SK-N-SH (cell line): ENCODE measurements at regions not wholly inside any gene's neighbourhood (a gene's known extent, or its start where the extent isn't known, plus 50 kb on each side); places are given as distances from the start of the nearest gene placed in this dataset.
A peak's percentile ranks its signal among the peaks of the same experiment; 100 is the strongest.

ENCODE experiments used
- CTCF ChIA-PET: fragments of 300-600, 350-600 bp; formaldehyde crosslinking; extraction: SDS; loops from one replicate; lab custom pipeline; 2021; lab: Yijun Ruan, JAX
- POLR2A ChIA-PET: fragments of 350-600 bp; sonication (Branson Sonifier 250); formaldehyde crosslinking; extraction: SDS; loops from one replicate; lab custom pipeline; 2020; ENCODE audit warnings: antibody characterized with exemption, inconsistent platforms; lab: Yijun Ruan, JAX
- DNase-seq: peaks from one replicate; pipeline ENCODE4 v3.0.0; 2012
- H2AFZ ChIP-seq: fragments of 200-600 bp; sonication (generic); 2 replicates; pipeline ENCODE4 v1.8.1; 2016; ENCODE audit warnings: antibody characterized with exemption, mild to moderate bottlenecking, low read depth
- H3F3A ChIP-seq: fragments of 200-600 bp; sonication (generic); replicated peaks from 2 replicates; pipeline ENCODE3; 2016; ENCODE audit warnings: antibody characterized with exemption, mild to moderate bottlenecking; ENCODE audit not compliant: insufficient read depth
- H3K27ac ChIP-seq, 2 experiments: fragments of 200-500 bp in 1 of 2; fragments of 200-600 bp in 1 of 2; sonication (Bioruptor generic) in 1 of 2; sonication (generic), shearing (Covaris generic) in 1 of 2; 2 replicates each; pipeline versions ENCODE4 v1.5.1 to v1.6.1; 2014 to 2016; ENCODE audit warnings: low read depth in 2 of 2, inconsistent platforms in 1 of 2, low read length in 1 of 2, mild to moderate bottlenecking in 1 of 2, mixed read lengths in 1 of 2
- H3K27me3 ChIP-seq: fragments of 200-600 bp; sonication (generic), shearing (Covaris generic); 2 replicates; pipeline ENCODE4 v1.6.1; 2016; ENCODE audit warnings: mixed run types; ENCODE audit not compliant: insufficient read depth
- H3K36me3 ChIP-seq, 2 experiments: fragments of 200-500 bp in 1 of 2; fragments of 200-600 bp in 1 of 2; sonication (Bioruptor generic) in 1 of 2; sonication (generic) in 1 of 2; replicated peaks in 1 of 2; 2 replicates each; pipeline versions ENCODE3 to v1.5.1; 2014 to 2016; ENCODE audit warnings: low read length in 1 of 2, mild to moderate bottlenecking in 1 of 2; ENCODE audit not compliant: insufficient read depth in 2 of 2, control insufficient read depth in 1 of 2
- H3K4me1 ChIP-seq, 2 experiments: fragments of 200-500 bp in 1 of 2; fragments of 200-600 bp in 1 of 2; sonication (Bioruptor generic) in 1 of 2; sonication (generic), shearing (Covaris generic) in 1 of 2; 2 replicates each; pipeline versions ENCODE4 v1.5.1 to v1.6.1; 2014 to 2016; ENCODE audit warnings: low read depth in 1 of 2, low read length in 1 of 2, mixed run types in 1 of 2; ENCODE audit not compliant: insufficient read depth in 2 of 2, control insufficient read depth in 1 of 2
- H3K4me2 ChIP-seq: fragments of 200-600 bp; sonication (generic), shearing (Covaris generic); 2 replicates; pipeline ENCODE4 v1.6.1; 2017; ENCODE audit warnings: mixed run types
- H3K4me3 ChIP-seq, 2 experiments: fragments of 200-500 bp in 1 of 2; fragments of 200-600 bp in 1 of 2; sonication (Bioruptor generic) in 1 of 2; sonication (generic), shearing (Covaris generic) in 1 of 2; 2 replicates each; pipeline versions ENCODE4 v1.5.1 to v1.8.1; 2014 to 2016; ENCODE audit warnings: low read depth in 2 of 2, inconsistent platforms in 1 of 2, low read length in 1 of 2, mild to moderate bottlenecking in 1 of 2, mixed read lengths in 1 of 2, moderate library complexity in 1 of 2
- H3K79me2 ChIP-seq: fragments of 200-600 bp; sonication (generic); 2 replicates; pipeline ENCODE4 v1.8.1; 2017; ENCODE audit warnings: mild to moderate bottlenecking; ENCODE audit not compliant: insufficient read depth
- H3K9ac ChIP-seq: fragments of 200-600 bp; sonication (generic); 2 replicates; pipeline ENCODE4 v1.6.1; 2017; ENCODE audit warnings: mixed run types
- H3K9me2 ChIP-seq: fragments of 200-600 bp; sonication (generic); 2 replicates; pipeline ENCODE4 v1.6.1; 2017; ENCODE audit warnings: mixed run types
- H3K9me3 ChIP-seq: fragments of 200-600 bp; sonication (generic); 2 replicates; pipeline ENCODE4 v1.6.1; 2017; ENCODE audit warnings: mixed run types, mild to moderate bottlenecking, moderate library complexity
- H4K20me1 ChIP-seq: fragments of 200-600 bp; sonication (generic); 2 replicates; pipeline ENCODE4 v1.6.1; 2017; ENCODE audit warnings: mild to moderate bottlenecking, mixed run types; ENCODE audit not compliant: insufficient read depth
- CHD2 ChIP-seq: fragments of 150-350 bp; IDR thresholded peaks from 2 replicates; pipeline ENCODE4 v1.6.1; 2018; ENCODE audit warnings: low read length; ENCODE audit not compliant: partially characterized antibody
- EP300 ChIP-seq, 2 experiments: IDR thresholded peaks; 2 replicates each; pipeline versions ENCODE4 v1.4.0 to v1.6.1; 2012; ENCODE audit warnings: borderline replicate concordance in 1 of 2, low read depth in 1 of 2, low read length in 1 of 2
- FOSL2 ChIP-seq: IDR thresholded peaks from 2 replicates; pipeline ENCODE4 v1.4.0; 2012; ENCODE audit warnings: low read depth, mild to moderate bottlenecking, moderate library complexity, borderline replicate concordance
- FOXM1 ChIP-seq: IDR thresholded peaks from 2 replicates; pipeline ENCODE4 v1.4.0; 2012; ENCODE audit warnings: low read depth, mild to moderate bottlenecking
- GATA2 ChIP-seq: sonication (generic); formaldehyde crosslinking; IDR thresholded peaks from 2 replicates; pipeline ENCODE4 v1.5.0; 2020; ENCODE audit warnings: mild to moderate bottlenecking, missing genetic modification reagents
- JUND ChIP-seq: IDR thresholded peaks from 2 replicates; pipeline ENCODE4 v1.4.0; 2012
- MEF2A ChIP-seq: IDR thresholded peaks from 2 replicates; pipeline ENCODE4 v1.4.0; 2012; ENCODE audit warnings: low read depth, borderline replicate concordance
- MXI1 ChIP-seq: IDR thresholded peaks from 2 replicates; pipeline ENCODE4 v1.6.1; 2012; ENCODE audit warnings: mild to moderate bottlenecking, low read depth, low read length, improper control_type of control experiment
- NFIC ChIP-seq: IDR thresholded peaks from 2 replicates; pipeline ENCODE4 v1.4.0; 2012; ENCODE audit warnings: borderline replicate concordance
- NRF1 ChIP-seq: IDR thresholded peaks from 2 replicates; pipeline ENCODE4 v1.6.1; 2012; ENCODE audit warnings: low read depth, mild to moderate bottlenecking, low read length
- RAD21 ChIP-seq: IDR thresholded peaks from 2 replicates; pipeline ENCODE4 v1.6.1; 2012; ENCODE audit warnings: mild to moderate bottlenecking, low read length
- RCOR1 ChIP-seq: fragments of 150-350 bp; IDR thresholded peaks from 2 replicates; pipeline ENCODE4 v1.6.1; 2017; ENCODE audit warnings: antibody characterized with exemption, low read length
- RFX5 ChIP-seq: IDR thresholded peaks from 2 replicates; pipeline ENCODE4 v1.6.1; 2012; ENCODE audit warnings: mild to moderate bottlenecking, improper control_type of control experiment, low read length
- SIN3A ChIP-seq: IDR thresholded peaks from 2 replicates; pipeline ENCODE4 v1.6.1; 2012; ENCODE audit warnings: low read depth, mild to moderate bottlenecking, low read length, moderate library complexity, borderline replicate concordance
- TCF12 ChIP-seq: IDR thresholded peaks from 2 replicates; pipeline ENCODE4 v1.4.0; 2012
- TEAD4 ChIP-seq: IDR thresholded peaks from 2 replicates; pipeline ENCODE4 v1.4.0; 2012; ENCODE audit warnings: mild to moderate bottlenecking, borderline replicate concordance; ENCODE audit not compliant: insufficient read depth
- YY1 ChIP-seq: IDR thresholded peaks from 2 replicates; pipeline ENCODE4 v1.4.0; 2012; ENCODE audit warnings: low read depth, mild to moderate bottlenecking
- WGBS: methylation state at CpG from one replicate; pipeline ENCODE4 v1.1.6; 2017; ENCODE audit warnings: low lambda C conversion rate; 5-methylcytosine and 5-hydroxymethylcytosine counted together
- TF ChIP-seq, protein P1 (sequence below): IDR thresholded peaks from 2 replicates; pipeline ENCODE4 v1.4.0; 2012; ENCODE audit warnings: low read depth
- TF ChIP-seq, protein P2 (sequence below): IDR thresholded peaks from 2 replicates; pipeline ENCODE4; 2012
- TF ChIP-seq, protein P3 (sequence below): IDR thresholded peaks from 2 replicates; pipeline ENCODE4 v1.4.0; 2012; ENCODE audit warnings: low read depth, borderline replicate concordance

DNA sequence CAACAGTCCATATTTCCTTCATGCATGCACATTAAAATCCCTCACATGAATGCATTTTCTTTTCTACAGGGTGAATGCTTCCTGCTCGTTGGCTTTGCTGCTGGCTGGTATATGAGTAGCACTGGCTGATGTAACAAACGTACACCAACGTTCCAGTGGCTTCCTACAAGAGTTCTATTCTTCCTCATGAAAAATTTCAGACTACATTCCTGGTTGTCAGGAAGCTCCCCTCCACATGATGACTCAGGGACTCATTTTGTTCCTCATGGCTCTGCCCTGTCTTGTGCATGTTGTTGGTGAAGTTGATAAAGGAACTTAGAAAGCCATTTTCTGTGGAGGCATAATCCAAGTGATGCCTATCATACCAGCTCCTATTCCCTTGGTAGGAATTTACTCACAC, 470.7 kb upstream of the KLF6 start:
- Histone ChIP-seq H3K27ac (peak overlapping the region in 1 of 2 experiments; percentile 98; a peak in 2 of 4 replicates), H2AFZ (no peak overlapping the region), H3K4me2 (no peak overlapping the region), H3K36me3 (peaks cover 0 to 11% of the 10 kb centered on the region in 2 experiments), H3F3A (peaks cover 28% of the 10 kb centered on the region), H3K27me3 (no peaks in the 10 kb centered on the region), H3K9me3 (no peaks in the 10 kb centered on the region), H4K20me1 (no peaks in the 10 kb centered on the region), H3K4me3 (no peak overlapping the region), H3K79me2 (peaks cover 37% of the 10 kb centered on the region), H3K4me1 (peaks cover 6 to 8% of the 10 kb centered on the region in 2 experiments), H3K9ac (no peak overlapping the region), H3K9me2 (no peaks in the 10 kb centered on the region)
- TF ChIP-seq TEAD4 (no peak), RCOR1 (no peak), RFX5 (no peak), GATA2 (CRISPR knock-in tag) (no peak), NRF1 (no peak), MXI1 (no peak), CHD2 (no peak), FOSL2 (no peak), FOXM1 (no peak), YY1 (no peak), SIN3A (no peak), TCF12 (no peak)
- TF ChIP-seq, protein P1, sequence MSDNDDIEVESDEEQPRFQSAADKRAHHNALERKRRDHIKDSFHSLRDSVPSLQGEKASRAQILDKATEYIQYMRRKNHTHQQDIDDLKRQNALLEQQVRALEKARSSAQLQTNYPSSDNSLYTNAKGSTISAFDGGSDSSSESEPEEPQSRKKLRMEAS, result no peak
- CTCF ChIA-PET, result interaction anchor here (2.1 kb wide), 1 partner anchor 12 kb away, joined by 5 read pairs; no protein-coding TSS in a partner anchor
- DNase-seq, result no peak
- 84% methylated on average over 3 of the region's 3 CpGs for WGBS
- POLR2A ChIA-PET, result no interaction called here

DNA sequence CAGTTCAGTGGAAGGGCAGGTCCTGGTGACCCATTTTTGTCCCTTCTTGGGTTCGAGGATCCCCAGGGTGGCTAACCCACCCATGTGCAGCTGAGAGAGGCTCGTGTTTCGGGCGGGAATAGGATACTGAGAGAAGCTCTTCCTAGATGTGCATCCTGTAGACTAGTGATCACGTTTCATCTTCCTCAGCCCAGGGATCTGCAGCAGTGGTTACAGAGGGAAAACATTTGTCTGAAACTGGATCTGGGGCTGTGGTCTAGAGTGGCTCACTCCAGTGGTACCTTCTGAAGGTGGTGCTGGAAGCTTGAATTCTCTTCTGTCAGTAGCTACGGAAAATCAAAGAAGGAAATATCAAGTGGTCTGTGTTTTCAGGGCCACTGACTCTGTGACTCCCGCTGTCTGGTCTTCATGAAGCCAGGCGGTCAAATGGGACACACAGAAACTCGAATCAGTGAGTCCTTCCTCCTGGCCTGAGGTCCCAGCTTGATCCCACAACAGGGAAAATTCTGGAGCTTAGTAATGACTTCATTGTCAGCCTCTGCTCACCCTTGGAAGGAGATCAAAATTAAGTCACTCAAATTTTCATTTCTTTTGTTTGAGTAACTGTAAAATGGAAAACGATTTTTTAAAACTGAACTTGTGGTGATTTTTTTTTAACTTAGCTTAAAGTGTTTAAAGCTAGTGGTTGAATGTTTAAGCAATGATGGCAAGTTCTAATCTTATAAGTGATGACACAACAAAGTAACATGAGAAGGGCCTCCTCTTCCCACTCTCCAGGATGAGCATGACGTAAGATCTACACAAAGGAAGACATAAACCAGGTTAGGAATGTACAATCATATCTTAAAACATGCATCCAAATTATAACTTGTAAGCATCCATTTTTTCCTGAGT, 469.3 kb upstream of the KLF6 start:
- WGBS, result 64% methylated on average over 11 of the region's 11 CpGs
- H3K9ac ChIP-seq, result peak overlapping the region; percentile 60
- no peaks in the 10 kb centered on the region for H3K27me3 ChIP-seq
- peaks cover 0 to 11% of the 10 kb centered on the region in 2 experiments for H3K36me3 ChIP-seq
- no peak overlapping the region for H2AFZ ChIP-seq
- H3K9me3 ChIP-seq, result no peaks in the 10 kb centered on the region
- H3K9me2 ChIP-seq, result no peaks in the 10 kb centered on the region
- POLR2A ChIA-PET, result no interaction called here
- H3K4me3 ChIP-seq, result no peak overlapping the region
- H3F3A ChIP-seq, result peaks cover 37% of the 10 kb centered on the region
- peaks cover 0 to 14% of the 10 kb centered on the region in 2 experiments; a peak in 2 of 4 replicates for H3K4me1 ChIP-seq
- TF ChIP-seq RAD21 (no peak), TEAD4 (0 out of 2 replicates have a peak, but pooled peaks have one; percentile 19), MEF2A (peak; percentile 98), YY1 (peak; percentile 20; the same call in 1 of the 2 replicates), TCF12 (peak; percentile 85), EP300 (IDR thresholded peaks at IDR 0.05; ENCODE audit: borderline replicate concordance in 1 of 2, low read depth in 1 of 2, low read length in 1 of 2) (peak in 1 of 2 experiments; percentile 78; a peak in 1 of 4 replicates), NFIC (peak; percentile 57; the same call in 1 of the 2 replicates), JUND (peak; percentile 79), FOSL2 (peak; percentile 80), NRF1 (no peak)
- TF ChIP-seq, protein P2, sequence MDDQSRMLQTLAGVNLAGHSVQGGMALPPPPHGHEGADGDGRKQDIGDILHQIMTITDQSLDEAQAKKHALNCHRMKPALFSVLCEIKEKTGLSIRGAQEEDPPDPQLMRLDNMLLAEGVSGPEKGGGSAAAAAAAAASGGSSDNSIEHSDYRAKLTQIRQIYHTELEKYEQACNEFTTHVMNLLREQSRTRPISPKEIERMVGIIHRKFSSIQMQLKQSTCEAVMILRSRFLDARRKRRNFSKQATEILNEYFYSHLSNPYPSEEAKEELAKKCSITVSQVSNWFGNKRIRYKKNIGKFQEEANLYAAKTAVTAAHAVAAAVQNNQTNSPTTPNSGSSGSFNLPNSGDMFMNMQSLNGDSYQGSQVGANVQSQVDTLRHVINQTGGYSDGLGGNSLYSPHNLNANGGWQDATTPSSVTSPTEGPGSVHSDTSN, result peak; percentile 62
- TF ChIP-seq, protein P3, sequence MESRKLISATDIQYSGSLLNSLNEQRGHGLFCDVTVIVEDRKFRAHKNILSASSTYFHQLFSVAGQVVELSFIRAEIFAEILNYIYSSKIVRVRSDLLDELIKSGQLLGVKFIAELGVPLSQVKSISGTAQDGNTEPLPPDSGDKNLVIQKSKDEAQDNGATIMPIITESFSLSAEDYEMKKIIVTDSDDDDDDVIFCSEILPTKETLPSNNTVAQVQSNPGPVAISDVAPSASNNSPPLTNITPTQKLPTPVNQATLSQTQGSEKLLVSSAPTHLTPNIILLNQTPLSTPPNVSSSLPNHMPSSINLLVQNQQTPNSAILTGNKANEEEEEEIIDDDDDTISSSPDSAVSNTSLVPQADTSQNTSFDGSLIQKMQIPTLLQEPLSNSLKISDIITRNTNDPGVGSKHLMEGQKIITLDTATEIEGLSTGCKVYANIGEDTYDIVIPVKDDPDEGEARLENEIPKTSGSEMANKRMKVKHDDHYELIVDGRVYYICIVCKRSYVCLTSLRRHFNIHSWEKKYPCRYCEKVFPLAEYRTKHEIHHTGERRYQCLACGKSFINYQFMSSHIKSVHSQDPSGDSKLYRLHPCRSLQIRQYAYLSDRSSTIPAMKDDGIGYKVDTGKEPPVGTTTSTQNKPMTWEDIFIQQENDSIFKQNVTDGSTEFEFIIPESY, result no peak
- TF ChIP-seq, all 33 proteins: peak for 9
- no peaks in the 10 kb centered on the region for H4K20me1 ChIP-seq
- H3K4me2 ChIP-seq, result no peak overlapping the region
- DNase-seq, result no peak
- peak overlapping the region; percentile 28 to 98 for H3K27ac ChIP-seq
- CTCF ChIA-PET, result no interaction called here
- peaks cover 51% of the 10 kb centered on the region for H3K79me2 ChIP-seq
